OCI-LY7 (cell line): ENCODE measurements at regions not wholly inside any gene's neighbourhood (a gene's known extent, or its start where the extent isn't known, plus 50 kb on each side); places are given as distances from the start of the nearest gene placed in this dataset.
"Not testable (repeated sequence)": the region's sequence is repeated elsewhere in the genome, so short reads cannot be mapped to it uniquely, and the experiment has no call there.

Experiments used
- BruUV-seq: library from RNA; stranded (reverse); fragments of 400-500 nt; replicated peaks from 2 replicates; lab custom pipeline; 2021; lab: Mats Ljungman, UMichigan
- CTCF ChIA-PET: fragments of 300-600 bp; sonication (Branson Sonifier 250); formaldehyde crosslinking; loops from one replicate; lab custom pipeline; 2022; ENCODE audit warnings: antibody characterized with exemption; ENCODE audit not compliant: unreplicated experiment; lab: Charles Lee
- POLR2A ChIA-PET: fragments of 300-600 bp; sonication (Branson Sonifier 250); formaldehyde crosslinking; loops from one replicate; lab custom pipeline; 2022; ENCODE audit warnings: antibody characterized with exemption; lab: Charles Lee
- DNase-seq: peaks from one replicate; pipeline ENCODE4 v3.0.0-alpha.2; 2015; ENCODE audit warnings: low spot score
- H2AFZ ChIP-seq: fragments of 200-600 bp; sonication (generic), shearing (Covaris generic); 2 replicates; pipeline ENCODE4 v1.6.1; 2014; ENCODE audit warnings: mild to moderate bottlenecking, antibody characterized with exemption, low read length, moderate library complexity
- H3K27ac ChIP-seq: fragments of 200-600 bp; sonication (generic); 2 replicates; pipeline ENCODE4 v1.5.1; 2014; ENCODE audit warnings: mixed run types, low read depth, mild to moderate bottlenecking, moderate library complexity, low read length, inconsistent platforms; ENCODE audit not compliant: poor library complexity, severe bottlenecking
- H3K36me3 ChIP-seq: fragments of 200-600 bp; sonication (generic); 2 replicates; pipeline ENCODE4 v1.6.1; 2014; ENCODE audit warnings: mild to moderate bottlenecking, antibody characterized with exemption, low read length, moderate library complexity, mixed read lengths; ENCODE audit not compliant: insufficient read depth
- H3K4me1 ChIP-seq: fragments of 200-600 bp; sonication (generic); 2 replicates; pipeline ENCODE4 v1.5.1; 2014; ENCODE audit warnings: mild to moderate bottlenecking, low read length; ENCODE audit not compliant: insufficient read depth, poor library complexity, severe bottlenecking
- H3K4me2 ChIP-seq: fragments of 200-600 bp; sonication (generic); 2 replicates; pipeline ENCODE4 v1.6.1; 2014; ENCODE audit warnings: mild to moderate bottlenecking, low read length
- H3K4me3 ChIP-seq: fragments of 200-600 bp; sonication (generic); 2 replicates; pipeline ENCODE4 v1.5.1; 2014; ENCODE audit warnings: mild to moderate bottlenecking, low read depth, low read length; ENCODE audit not compliant: poor library complexity, severe bottlenecking
- H3K79me2 ChIP-seq: fragments of 200-600 bp; sonication (generic); 2 replicates; pipeline ENCODE4 v1.6.1; 2016; ENCODE audit warnings: low read depth, mild to moderate bottlenecking, low read length, moderate library complexity, mixed read lengths; ENCODE audit not compliant: insufficient read depth
- H3K9me2 ChIP-seq: fragments of 200-600 bp; sonication (generic); 2 replicates; pipeline ENCODE4 v1.6.1; 2016; ENCODE audit warnings: mild to moderate bottlenecking, low read length, mixed read lengths; ENCODE audit not compliant: insufficient read depth
- H3K9me3 ChIP-seq: fragments of 200-600 bp; sonication (generic); 2 replicates; pipeline ENCODE4 v1.6.1; 2014; ENCODE audit warnings: mild to moderate bottlenecking, mixed run types, low read length, mixed read lengths
- H4K20me1 ChIP-seq: fragments of 200-600 bp; sonication (generic); 2 replicates; pipeline ENCODE4 v1.6.1; 2014; ENCODE audit warnings: mild to moderate bottlenecking, antibody characterized with exemption, low read length, moderate library complexity, mixed read lengths; ENCODE audit not compliant: insufficient read depth
- EZH2phosphoT487 ChIP-seq: fragments of 200-600 bp; sonication (generic); IDR thresholded peaks from 2 replicates; pipeline ENCODE4 v1.6.1; 2018; ENCODE audit warnings: low read depth, borderline replicate concordance, mild to moderate bottlenecking, mixed run types, antibody characterized with exemption, low read length, moderate library complexity, mixed read lengths
- intact Hi-C: fragments of 100-400 bp; cut with micrococcal nuclease; formaldehyde crosslinking; loops from one replicate; pipeline ENCODE4 v1.10.0; 2022; ENCODE audit not compliant: unreplicated experiment
- TF ChIP-seq, protein P1 (sequence below): fragments of 200-600 bp; sonication (generic); conservative IDR thresholded peaks from 2 replicates; pipeline ENCODE4 v1.5.1; 2014; ENCODE audit warnings: mild to moderate bottlenecking, antibody characterized with exemption, low read length, moderate library complexity, mixed read lengths

DNA sequence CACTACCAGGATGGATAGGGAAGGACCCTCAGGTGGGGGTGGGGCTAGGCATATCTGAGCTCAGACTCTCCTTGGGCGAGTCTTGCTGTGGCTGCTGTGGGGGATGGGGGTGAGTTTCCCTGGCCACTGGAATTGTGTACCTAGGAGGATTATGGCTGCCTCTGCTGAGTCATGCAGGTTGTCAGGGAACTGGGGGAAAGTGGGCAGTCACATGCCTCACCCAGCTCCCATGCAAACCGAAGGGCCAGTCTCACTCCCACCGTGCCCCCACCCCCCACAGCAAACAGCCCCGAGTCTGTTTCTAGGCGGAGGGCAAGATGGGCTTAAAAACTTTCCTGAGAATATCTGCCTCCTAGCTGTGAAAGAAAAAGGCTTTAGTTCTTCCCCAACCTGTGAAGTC lies 210.3 kb upstream of the FERMT1 start:
- H3K79me2 ChIP-seq: no peaks in the 10 kb centered on the region
- intact Hi-C loops: no loop called here
- H3K27ac ChIP-seq: no peak overlapping the region

DNA sequence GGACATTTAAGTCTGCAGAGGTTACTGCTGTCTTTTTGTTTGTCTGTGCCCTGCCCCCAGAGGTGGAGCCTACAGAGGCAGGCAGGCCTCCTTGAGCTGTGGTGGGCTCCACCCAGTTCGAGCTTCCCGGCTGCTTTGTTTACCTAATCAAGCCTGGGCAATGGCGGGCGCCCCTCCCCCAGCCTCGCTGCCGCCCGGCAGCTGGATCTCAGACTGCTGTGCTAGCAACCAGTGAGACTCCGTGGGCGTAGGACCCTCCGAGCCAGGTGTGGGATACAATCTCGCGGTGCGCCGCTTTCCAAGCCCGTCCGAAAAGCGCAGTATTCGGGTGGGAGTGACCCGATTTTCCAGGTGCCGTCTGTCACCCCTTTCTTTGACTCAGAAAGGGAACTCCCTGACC lies 198.4 kb upstream of the FERMT1 start:
- intact Hi-C loops, H3K9me2 ChIP-seq, H2AFZ ChIP-seq, BruUV-seq, CTCF ChIA-PET, H3K4me3 ChIP-seq, H3K27ac ChIP-seq, H4K20me1 ChIP-seq, H3K79me2 ChIP-seq, H3K4me1 ChIP-seq, H3K4me2 ChIP-seq, H3K36me3 ChIP-seq, H3K9me3 ChIP-seq, DNase-seq: not testable (repeated sequence)
- POLR2A ChIA-PET: interaction anchor here (0.7 kb wide), 1 partner anchor 397 kb away, joined by 3 read pairs; no protein-coding TSS in a partner anchor

More for the DNA sequence above, 210.3 kb upstream of the FERMT1 start:
- Histone ChIP-seq H3K9me3 (no peaks in the 10 kb centered on the region), H4K20me1 (no peaks in the 10 kb centered on the region), H2AFZ (no peak overlapping the region), H3K36me3 (no peaks in the 10 kb centered on the region), H3K4me3 (no peak overlapping the region), H3K4me1 (no peaks in the 10 kb centered on the region), H3K9me2 (no peaks in the 10 kb centered on the region), H3K4me2 (no peak overlapping the region)
- BruUV-seq: no TSS peak
- TF ChIP-seq, protein P1, sequence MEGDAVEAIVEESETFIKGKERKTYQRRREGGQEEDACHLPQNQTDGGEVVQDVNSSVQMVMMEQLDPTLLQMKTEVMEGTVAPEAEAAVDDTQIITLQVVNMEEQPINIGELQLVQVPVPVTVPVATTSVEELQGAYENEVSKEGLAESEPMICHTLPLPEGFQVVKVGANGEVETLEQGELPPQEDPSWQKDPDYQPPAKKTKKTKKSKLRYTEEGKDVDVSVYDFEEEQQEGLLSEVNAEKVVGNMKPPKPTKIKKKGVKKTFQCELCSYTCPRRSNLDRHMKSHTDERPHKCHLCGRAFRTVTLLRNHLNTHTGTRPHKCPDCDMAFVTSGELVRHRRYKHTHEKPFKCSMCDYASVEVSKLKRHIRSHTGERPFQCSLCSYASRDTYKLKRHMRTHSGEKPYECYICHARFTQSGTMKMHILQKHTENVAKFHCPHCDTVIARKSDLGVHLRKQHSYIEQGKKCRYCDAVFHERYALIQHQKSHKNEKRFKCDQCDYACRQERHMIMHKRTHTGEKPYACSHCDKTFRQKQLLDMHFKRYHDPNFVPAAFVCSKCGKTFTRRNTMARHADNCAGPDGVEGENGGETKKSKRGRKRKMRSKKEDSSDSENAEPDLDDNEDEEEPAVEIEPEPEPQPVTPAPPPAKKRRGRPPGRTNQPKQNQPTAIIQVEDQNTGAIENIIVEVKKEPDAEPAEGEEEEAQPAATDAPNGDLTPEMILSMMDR: no peak
- TF ChIP-seq EZH2phosphoT487: no peak
- ChIA-PET POLR2A (interaction anchor here (0.6 to 1.2 kb wide), 2 partner anchors 22 to 258 kb away, joined by 3 to 4 read pairs; no protein-coding TSS in a partner anchor), CTCF (no interaction called here)
- DNase-seq: no peak

DNA sequence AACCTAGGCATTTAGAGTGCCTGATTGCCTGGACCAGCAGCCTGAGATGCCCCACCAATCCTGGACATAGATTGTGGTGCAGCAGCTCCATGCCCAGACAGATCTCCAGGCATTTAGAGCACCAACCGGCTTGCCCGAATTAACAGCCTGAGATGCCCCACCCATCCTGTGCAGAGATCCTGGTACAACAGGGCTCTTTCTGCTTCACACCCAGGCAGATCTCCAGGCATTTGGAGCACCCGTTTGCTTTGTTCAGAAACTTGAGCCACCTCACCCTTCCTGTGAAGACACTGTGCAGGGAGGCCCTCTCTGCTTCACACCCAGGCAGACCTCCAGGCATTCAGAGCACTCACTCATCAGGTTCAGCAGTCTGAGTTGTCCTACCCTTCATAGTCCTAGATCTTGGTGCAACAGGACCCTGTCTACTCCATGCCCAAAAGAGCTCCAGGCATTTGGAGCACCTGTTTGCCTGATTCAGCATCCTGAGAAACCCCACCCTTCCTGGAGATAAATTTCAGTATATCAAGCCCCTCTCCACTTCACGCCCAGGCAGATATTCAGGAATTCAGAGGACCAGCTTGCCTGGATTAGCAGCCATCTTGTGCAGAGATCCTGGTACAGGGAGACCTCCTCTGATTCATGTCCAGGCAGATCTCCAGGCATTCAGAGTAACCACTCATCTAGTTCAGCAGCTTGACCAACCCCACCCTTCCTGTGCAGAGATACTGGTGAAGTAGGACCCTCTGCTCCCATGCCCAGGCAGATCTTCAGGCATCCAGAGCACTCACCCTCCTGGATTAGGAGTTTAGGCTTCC lies 189.2 kb upstream of the FERMT1 start:
- no peaks in the 10 kb centered on the region for H3K36me3 ChIP-seq
- H3K4me3 ChIP-seq: no peak overlapping the region
- H3K4me2 ChIP-seq: no peak overlapping the region
- ChIA-PET POLR2A (no interaction called here), CTCF (no interaction called here)
- no peaks in the 10 kb centered on the region for H4K20me1 ChIP-seq
- H3K9me3 ChIP-seq: no peaks in the 10 kb centered on the region
- DNase-seq: no peak
- BruUV-seq: no TSS peak
- no peaks in the 10 kb centered on the region for H3K9me2 ChIP-seq
- H2AFZ ChIP-seq: no peak overlapping the region
- H3K79me2 ChIP-seq: no peaks in the 10 kb centered on the region
- intact Hi-C loops: no loop called here
- no peaks in the 10 kb centered on the region for H3K4me1 ChIP-seq
- no peak overlapping the region for H3K27ac ChIP-seq
- TF ChIP-seq, protein P1: no peak
- TF ChIP-seq EZH2phosphoT487: no peak
